Ishikawa (cell line): ENCODE measurements at regions not wholly inside any gene's neighbourhood (a gene's known extent, or its start where the extent isn't known, plus 50 kb on each side); places are given as distances from the start of the nearest gene placed in this dataset.

Source experiments
- CEBPB ChIP-seq: IDR thresholded peaks from 2 replicates; pipeline ENCODE4 v1.6.1; 2012
- CREB1 ChIP-seq: IDR thresholded peaks from 2 replicates; pipeline ENCODE4 v1.6.1; 2012; ENCODE audit warnings: low read depth
- EGR1 ChIP-seq: IDR thresholded peaks from 2 replicates; pipeline ENCODE4 v1.6.1; 2012
- EP300 ChIP-seq: IDR thresholded peaks from 2 replicates; pipeline ENCODE4 v1.6.1; 2012; ENCODE audit warnings: borderline replicate concordance
- FOXM1 ChIP-seq: IDR thresholded peaks from 2 replicates; pipeline ENCODE4 v1.6.1; 2012; ENCODE audit warnings: low read depth, borderline replicate concordance
- NFIC ChIP-seq: IDR thresholded peaks from 2 replicates; pipeline ENCODE4 v1.6.1; 2012
- RAD21 ChIP-seq: IDR thresholded peaks from 2 replicates; pipeline ENCODE4 v1.6.1; 2012; ENCODE audit warnings: low read depth
- TAF1 ChIP-seq: IDR thresholded peaks from 2 replicates; pipeline ENCODE4 v1.6.1; 2012; ENCODE audit warnings: low read depth, mild to moderate bottlenecking
- TCF12 ChIP-seq: IDR thresholded peaks from 2 replicates; pipeline ENCODE4 v1.6.1; 2012; ENCODE audit warnings: low read depth
- TEAD4 ChIP-seq: IDR thresholded peaks from 2 replicates; pipeline ENCODE4 v1.6.1; 2012
- YY1 ChIP-seq: IDR thresholded peaks from 2 replicates; pipeline ENCODE4 v1.6.1; 2012; ENCODE audit warnings: low read depth
- ZBTB7A ChIP-seq: IDR thresholded peaks from 2 replicates; pipeline ENCODE4 v1.6.1; 2012; ENCODE audit warnings: low read depth
- TF ChIP-seq, protein P1 (sequence below): IDR thresholded peaks from 2 replicates; pipeline ENCODE4 v1.6.1; 2012
- TF ChIP-seq, protein P2 (sequence below): IDR thresholded peaks from 2 replicates; pipeline ENCODE4 v1.6.1; 2012; ENCODE audit warnings: low read depth, mild to moderate bottlenecking
- TF ChIP-seq, protein P3 (sequence below): IDR thresholded peaks from 2 replicates; pipeline ENCODE4 v1.6.1; 2012

DNA sequence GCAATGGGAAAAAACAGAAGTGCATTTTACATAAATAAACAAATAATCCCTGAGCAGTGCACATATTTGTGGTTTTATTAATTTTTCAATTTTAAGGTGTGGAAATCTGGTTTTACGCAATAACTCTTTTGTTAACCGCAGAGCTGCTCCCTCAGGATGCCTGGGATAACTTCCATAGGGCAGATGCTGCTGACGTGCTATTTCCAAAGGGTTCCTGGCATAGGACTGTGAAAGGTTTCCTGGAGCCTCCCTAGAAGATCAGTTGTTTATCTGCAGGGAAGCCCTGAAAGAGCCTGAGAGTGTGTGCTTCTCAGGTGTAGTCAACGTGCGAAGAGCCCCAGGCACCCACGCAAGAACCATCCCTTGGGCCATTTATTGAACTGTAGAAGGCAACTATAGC lies 443.5 kb downstream of the PLK2 start:
- TF ChIP-seq FOXM1 (no peak), CREB1 (no peak), RAD21 (no peak), YY1 (no peak), TCF12 (no peak), CEBPB (no peak), EP300 (no peak), TAF1 (no peak), ZBTB7A (no peak), EGR1 (no peak), NFIC (no peak), TEAD4 (no peak)
- TF ChIP-seq, protein P1, sequence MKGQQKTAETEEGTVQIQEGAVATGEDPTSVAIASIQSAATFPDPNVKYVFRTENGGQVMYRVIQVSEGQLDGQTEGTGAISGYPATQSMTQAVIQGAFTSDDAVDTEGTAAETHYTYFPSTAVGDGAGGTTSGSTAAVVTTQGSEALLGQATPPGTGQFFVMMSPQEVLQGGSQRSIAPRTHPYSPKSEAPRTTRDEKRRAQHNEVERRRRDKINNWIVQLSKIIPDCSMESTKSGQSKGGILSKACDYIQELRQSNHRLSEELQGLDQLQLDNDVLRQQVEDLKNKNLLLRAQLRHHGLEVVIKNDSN: no peak
- TF ChIP-seq, protein P2, sequence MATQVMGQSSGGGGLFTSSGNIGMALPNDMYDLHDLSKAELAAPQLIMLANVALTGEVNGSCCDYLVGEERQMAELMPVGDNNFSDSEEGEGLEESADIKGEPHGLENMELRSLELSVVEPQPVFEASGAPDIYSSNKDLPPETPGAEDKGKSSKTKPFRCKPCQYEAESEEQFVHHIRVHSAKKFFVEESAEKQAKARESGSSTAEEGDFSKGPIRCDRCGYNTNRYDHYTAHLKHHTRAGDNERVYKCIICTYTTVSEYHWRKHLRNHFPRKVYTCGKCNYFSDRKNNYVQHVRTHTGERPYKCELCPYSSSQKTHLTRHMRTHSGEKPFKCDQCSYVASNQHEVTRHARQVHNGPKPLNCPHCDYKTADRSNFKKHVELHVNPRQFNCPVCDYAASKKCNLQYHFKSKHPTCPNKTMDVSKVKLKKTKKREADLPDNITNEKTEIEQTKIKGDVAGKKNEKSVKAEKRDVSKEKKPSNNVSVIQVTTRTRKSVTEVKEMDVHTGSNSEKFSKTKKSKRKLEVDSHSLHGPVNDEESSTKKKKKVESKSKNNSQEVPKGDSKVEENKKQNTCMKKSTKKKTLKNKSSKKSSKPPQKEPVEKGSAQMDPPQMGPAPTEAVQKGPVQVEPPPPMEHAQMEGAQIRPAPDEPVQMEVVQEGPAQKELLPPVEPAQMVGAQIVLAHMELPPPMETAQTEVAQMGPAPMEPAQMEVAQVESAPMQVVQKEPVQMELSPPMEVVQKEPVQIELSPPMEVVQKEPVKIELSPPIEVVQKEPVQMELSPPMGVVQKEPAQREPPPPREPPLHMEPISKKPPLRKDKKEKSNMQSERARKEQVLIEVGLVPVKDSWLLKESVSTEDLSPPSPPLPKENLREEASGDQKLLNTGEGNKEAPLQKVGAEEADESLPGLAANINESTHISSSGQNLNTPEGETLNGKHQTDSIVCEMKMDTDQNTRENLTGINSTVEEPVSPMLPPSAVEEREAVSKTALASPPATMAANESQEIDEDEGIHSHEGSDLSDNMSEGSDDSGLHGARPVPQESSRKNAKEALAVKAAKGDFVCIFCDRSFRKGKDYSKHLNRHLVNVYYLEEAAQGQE: no peak
- TF ChIP-seq, protein P3, sequence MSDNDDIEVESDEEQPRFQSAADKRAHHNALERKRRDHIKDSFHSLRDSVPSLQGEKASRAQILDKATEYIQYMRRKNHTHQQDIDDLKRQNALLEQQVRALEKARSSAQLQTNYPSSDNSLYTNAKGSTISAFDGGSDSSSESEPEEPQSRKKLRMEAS: no peak

DNA sequence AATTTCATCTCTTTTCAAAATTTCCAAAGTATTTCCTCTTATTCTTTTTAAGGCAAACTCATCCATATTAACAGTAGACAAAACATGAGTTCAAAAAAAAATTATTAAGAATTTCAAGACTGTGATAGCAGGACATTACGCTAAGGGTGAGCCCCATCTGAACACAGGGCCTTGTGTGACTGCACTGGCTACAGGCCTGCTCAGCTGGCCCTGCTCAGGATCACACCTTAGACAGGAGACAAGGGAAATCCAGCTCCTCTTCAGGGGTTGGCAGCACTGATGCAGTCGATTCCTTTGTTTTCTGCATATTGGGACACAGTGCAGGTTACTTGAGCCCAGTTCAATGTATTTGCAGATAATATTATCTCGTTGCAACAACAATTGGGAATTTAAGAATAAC lies 444.7 kb downstream of the PLK2 start:
- TF ChIP-seq EP300: no peak
- no peak for TF ChIP-seq ZBTB7A

DNA sequence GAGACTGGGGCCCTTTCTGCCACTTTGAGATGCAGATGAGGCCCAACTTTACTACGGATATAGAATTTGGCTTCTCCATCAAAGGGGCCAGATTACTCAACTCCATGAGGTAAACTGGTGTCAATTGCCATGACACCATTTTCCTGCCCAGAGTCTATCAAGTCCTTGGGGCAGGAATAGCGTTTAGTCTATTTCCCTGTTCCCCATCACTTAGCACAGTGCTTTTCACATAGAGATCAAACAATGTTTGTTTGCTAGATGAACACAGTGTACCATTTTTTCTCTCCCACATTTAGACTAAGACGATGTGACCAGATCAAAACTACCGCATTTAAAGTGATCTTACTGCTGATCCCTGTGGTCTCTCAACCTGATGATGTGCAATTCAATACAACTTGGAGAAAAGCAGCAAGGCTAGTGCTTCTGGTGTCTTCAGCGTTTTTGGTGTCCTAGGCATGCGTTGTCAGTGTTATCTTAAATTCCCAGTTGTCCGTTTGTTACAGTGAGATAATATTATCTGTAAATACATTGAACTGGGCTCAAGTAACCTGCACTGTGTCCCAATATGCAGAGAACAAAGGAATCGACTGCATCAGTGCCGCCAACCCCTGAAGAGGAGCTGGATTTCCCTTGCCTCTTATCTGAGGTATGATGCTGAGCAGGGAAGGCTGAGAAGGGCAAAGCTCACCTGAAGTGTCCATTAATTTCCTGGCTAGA lies 446.2 kb downstream of the PLK2 start:
- TF ChIP-seq EP300 (no peak), CREB1 (no peak), TEAD4 (no peak), FOXM1 (no peak), TAF1 (no peak), CEBPB (no peak), NFIC (no peak), EGR1 (no peak), TCF12 (no peak), RAD21 (no peak), YY1 (no peak), ZBTB7A (no peak)
- TF ChIP-seq, protein P1: no peak
- TF ChIP-seq, protein P3: no peak
- TF ChIP-seq, protein P2: no peak

DNA sequence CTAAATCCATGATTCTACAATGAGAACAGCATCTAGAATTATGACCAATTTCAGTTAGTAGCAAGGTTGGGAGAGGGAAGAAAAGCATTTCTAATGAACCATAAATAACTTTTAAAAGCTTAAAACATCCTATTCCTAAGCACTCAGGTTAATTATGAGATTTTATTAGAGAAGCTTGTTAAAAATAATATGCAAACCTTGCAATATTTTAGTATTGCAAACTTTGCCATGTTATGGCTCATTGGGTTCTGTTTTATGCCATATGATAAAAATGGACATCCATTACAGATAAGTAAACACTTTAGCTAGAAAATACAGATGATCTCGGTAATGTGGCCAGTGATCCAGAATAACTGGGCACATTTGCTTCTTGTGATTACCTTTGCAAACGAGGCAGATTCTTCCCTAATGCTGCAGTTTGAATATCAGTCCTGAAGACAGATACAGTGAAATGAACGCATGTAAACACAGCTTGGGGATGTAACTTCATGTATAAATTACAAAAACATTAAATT lies 447.0 kb downstream of the PLK2 start:
- TF ChIP-seq NFIC (no peak), CEBPB (no peak), RAD21 (no peak), TCF12 (no peak), EP300 (no peak), TEAD4 (no peak), TAF1 (no peak)
- TF ChIP-seq, protein P1: no peak
- TF ChIP-seq, protein P3: no peak

DNA sequence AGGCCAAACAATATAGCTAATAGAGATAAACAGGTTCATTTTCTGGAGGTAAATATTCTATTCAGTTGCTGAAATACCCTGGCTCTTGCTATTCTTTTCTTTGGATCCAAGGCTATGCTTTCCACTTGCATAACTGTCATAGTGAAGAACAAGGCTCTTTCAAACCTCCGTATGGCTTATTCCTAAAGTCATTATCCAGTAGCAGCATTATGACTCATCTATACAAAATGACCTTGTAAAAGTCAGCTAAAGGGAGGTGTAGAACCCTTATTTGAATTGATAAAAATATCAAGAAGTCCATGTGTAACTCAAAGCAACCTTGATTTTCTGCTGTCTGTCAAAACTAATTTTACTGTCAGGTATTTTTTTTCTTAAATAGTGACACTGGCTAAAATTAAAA lies 447.8 kb downstream of the PLK2 start:
- TF ChIP-seq NFIC (no peak), CEBPB (no peak), TCF12 (no peak)
